Ishikawa (cell line): ENCODE measurements at regions not wholly inside any gene's neighbourhood (a gene's known extent, or its start where the extent isn't known, plus 50 kb on each side); places are given as distances from the start of the nearest gene placed in this dataset.

Experiments
- CEBPB ChIP-seq: IDR thresholded peaks from 2 replicates; pipeline ENCODE4 v1.6.1; 2012
- CREB1 ChIP-seq: IDR thresholded peaks from 2 replicates; pipeline ENCODE4 v1.6.1; 2012; ENCODE audit warnings: low read depth
- EGR1 ChIP-seq: IDR thresholded peaks from 2 replicates; pipeline ENCODE4 v1.6.1; 2012
- EP300 ChIP-seq: IDR thresholded peaks from 2 replicates; pipeline ENCODE4 v1.6.1; 2012; ENCODE audit warnings: borderline replicate concordance
- FOXM1 ChIP-seq: IDR thresholded peaks from 2 replicates; pipeline ENCODE4 v1.6.1; 2012; ENCODE audit warnings: low read depth, borderline replicate concordance
- NFIC ChIP-seq: IDR thresholded peaks from 2 replicates; pipeline ENCODE4 v1.6.1; 2012
- RAD21 ChIP-seq: IDR thresholded peaks from 2 replicates; pipeline ENCODE4 v1.6.1; 2012; ENCODE audit warnings: low read depth
- TAF1 ChIP-seq: IDR thresholded peaks from 2 replicates; pipeline ENCODE4 v1.6.1; 2012; ENCODE audit warnings: low read depth, mild to moderate bottlenecking
- TCF12 ChIP-seq: IDR thresholded peaks from 2 replicates; pipeline ENCODE4 v1.6.1; 2012; ENCODE audit warnings: low read depth
- TEAD4 ChIP-seq: IDR thresholded peaks from 2 replicates; pipeline ENCODE4 v1.6.1; 2012
- YY1 ChIP-seq: IDR thresholded peaks from 2 replicates; pipeline ENCODE4 v1.6.1; 2012; ENCODE audit warnings: low read depth
- ZBTB7A ChIP-seq: IDR thresholded peaks from 2 replicates; pipeline ENCODE4 v1.6.1; 2012; ENCODE audit warnings: low read depth
- TF ChIP-seq, protein P1 (sequence below): IDR thresholded peaks from 2 replicates; pipeline ENCODE4 v1.6.1; 2012
- TF ChIP-seq, protein P2 (sequence below): IDR thresholded peaks from 2 replicates; pipeline ENCODE4 v1.6.1; 2012; ENCODE audit warnings: low read depth, mild to moderate bottlenecking
- TF ChIP-seq, protein P3 (sequence below): IDR thresholded peaks from 2 replicates; pipeline ENCODE4 v1.6.1; 2012

DNA sequence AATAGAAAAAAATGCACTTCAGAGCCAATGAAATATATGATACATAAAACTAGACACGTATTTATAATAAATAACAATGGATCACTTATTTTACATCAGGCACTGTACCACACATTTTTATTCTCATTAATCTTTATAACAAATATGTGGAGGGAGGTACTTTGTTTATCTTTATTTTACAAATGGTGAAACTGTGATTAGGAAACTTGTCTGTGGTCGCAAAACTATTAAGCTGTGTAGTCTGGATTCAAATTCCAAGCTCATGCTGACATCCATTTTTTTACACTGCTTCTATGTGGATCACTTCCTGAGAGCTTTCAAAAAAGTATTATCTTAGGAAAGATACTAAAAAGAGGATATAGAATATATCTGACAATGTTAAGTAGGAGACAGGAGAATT lies 978.6 kb downstream of the SORCS1 start:
- TF ChIP-seq RAD21 (no peak), EGR1 (no peak)

DNA sequence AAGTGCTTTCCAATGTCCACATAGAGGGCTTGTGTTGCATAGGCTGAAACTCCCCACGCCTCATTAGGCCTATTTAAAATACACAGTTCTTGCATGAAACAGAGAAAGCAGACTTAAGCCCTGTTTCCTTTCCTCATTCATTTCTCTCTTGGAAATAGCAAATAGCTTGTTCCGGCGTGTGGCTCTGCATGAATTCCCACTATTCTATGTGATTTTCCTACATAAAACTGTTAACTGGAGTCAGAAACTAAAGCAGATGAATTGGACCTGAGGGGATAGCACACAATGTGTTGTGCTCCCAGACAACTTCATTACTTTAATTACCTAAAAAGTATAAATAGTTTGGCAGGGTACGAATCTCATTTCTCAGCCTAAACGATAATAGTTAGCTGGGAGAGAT lies 981.5 kb downstream of the SORCS1 start:
- TF ChIP-seq CEBPB: no peak
- TF ChIP-seq, protein P1, sequence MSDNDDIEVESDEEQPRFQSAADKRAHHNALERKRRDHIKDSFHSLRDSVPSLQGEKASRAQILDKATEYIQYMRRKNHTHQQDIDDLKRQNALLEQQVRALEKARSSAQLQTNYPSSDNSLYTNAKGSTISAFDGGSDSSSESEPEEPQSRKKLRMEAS: no peak

DNA sequence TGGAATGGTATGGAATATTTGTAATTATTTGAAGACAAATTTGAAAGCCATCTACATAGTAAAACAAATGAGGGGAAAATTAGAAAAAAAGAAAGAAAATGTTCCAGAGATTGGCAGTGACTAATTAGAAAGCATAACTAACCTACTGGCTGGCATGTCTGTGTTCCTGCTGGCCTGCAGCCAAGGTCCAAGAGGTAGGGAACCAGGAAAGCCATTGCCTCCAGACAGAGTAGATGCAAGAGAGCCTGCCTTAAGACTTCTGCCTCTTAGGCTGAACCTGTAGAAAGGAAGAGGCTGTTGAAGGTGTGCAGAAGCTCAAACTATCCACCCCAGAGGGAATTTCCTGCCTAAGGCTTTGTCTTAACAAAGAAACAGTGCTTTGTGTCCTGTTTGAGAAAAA lies 982.0 kb downstream of the SORCS1 start:
- no peak for TF ChIP-seq EGR1
- TF ChIP-seq EP300: no peak
- no peak for TF ChIP-seq FOXM1
- no peak for TF ChIP-seq NFIC
- TF ChIP-seq CEBPB: no peak
- TF ChIP-seq, protein P2, sequence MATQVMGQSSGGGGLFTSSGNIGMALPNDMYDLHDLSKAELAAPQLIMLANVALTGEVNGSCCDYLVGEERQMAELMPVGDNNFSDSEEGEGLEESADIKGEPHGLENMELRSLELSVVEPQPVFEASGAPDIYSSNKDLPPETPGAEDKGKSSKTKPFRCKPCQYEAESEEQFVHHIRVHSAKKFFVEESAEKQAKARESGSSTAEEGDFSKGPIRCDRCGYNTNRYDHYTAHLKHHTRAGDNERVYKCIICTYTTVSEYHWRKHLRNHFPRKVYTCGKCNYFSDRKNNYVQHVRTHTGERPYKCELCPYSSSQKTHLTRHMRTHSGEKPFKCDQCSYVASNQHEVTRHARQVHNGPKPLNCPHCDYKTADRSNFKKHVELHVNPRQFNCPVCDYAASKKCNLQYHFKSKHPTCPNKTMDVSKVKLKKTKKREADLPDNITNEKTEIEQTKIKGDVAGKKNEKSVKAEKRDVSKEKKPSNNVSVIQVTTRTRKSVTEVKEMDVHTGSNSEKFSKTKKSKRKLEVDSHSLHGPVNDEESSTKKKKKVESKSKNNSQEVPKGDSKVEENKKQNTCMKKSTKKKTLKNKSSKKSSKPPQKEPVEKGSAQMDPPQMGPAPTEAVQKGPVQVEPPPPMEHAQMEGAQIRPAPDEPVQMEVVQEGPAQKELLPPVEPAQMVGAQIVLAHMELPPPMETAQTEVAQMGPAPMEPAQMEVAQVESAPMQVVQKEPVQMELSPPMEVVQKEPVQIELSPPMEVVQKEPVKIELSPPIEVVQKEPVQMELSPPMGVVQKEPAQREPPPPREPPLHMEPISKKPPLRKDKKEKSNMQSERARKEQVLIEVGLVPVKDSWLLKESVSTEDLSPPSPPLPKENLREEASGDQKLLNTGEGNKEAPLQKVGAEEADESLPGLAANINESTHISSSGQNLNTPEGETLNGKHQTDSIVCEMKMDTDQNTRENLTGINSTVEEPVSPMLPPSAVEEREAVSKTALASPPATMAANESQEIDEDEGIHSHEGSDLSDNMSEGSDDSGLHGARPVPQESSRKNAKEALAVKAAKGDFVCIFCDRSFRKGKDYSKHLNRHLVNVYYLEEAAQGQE: no peak
- TF ChIP-seq, protein P3, sequence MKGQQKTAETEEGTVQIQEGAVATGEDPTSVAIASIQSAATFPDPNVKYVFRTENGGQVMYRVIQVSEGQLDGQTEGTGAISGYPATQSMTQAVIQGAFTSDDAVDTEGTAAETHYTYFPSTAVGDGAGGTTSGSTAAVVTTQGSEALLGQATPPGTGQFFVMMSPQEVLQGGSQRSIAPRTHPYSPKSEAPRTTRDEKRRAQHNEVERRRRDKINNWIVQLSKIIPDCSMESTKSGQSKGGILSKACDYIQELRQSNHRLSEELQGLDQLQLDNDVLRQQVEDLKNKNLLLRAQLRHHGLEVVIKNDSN: no peak
- TF ChIP-seq TAF1: no peak
- no peak for TF ChIP-seq ZBTB7A
- TF ChIP-seq RAD21: no peak
- TF ChIP-seq TEAD4: no peak
- no peak for TF ChIP-seq YY1
- TF ChIP-seq, protein P1: no peak
- TF ChIP-seq CREB1: no peak
- TF ChIP-seq TCF12: no peak

DNA sequence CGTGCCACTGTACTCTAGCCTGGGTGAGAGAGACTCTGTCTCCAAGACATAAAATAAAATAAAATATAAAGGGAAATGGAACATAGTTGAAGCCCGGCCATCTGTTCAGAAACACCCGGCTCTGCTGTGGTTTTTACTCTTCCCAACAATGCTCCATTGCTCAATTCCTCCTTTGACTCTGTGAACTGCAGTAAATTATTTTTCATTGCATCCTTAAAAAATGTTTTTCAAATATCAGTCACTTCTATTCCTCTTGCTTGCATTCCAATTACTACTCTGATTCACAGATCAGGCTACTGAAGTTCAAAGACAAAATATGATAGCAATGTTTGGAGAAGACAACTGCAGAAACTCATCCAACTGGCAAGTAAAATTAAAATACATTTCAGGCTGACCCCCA lies 983.0 kb downstream of the SORCS1 start:
- TF ChIP-seq TCF12 (no peak), CEBPB (no peak), CREB1 (no peak), TEAD4 (no peak), EGR1 (no peak), EP300 (no peak), TAF1 (no peak), FOXM1 (no peak), ZBTB7A (no peak)
- TF ChIP-seq, protein P3: no peak
- TF ChIP-seq, protein P2: no peak
- TF ChIP-seq, protein P1: no peak

DNA sequence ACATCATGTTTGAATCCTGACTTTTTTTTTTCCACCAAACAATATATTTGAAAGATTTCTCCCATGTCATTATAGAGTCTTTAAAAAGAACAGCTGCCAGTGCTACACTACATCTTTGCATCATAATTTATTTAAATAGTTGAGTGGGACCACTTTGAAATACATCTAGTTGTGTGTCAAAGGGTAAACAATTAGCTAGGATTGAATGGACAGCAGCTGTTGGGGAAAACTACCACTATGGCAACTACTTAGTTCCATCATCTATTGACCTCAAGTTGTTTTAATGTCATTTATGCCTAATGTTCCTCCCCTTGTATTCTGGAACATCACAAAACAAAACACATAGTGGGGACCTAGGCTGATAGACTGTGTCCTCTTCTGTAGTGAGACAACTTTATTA lies 985.1 kb downstream of the SORCS1 start:
- TF ChIP-seq, protein P3: no peak
- TF ChIP-seq TCF12 (no peak), EP300 (no peak), ZBTB7A (no peak), EGR1 (no peak), RAD21 (no peak), TEAD4 (no peak), YY1 (no peak), CREB1 (no peak), TAF1 (no peak), FOXM1 (no peak), CEBPB (no peak), NFIC (no peak)
- TF ChIP-seq, protein P2: no peak
